Mammary epithelial cell (primary cell): ENCODE measurements at regions not wholly inside any gene's neighbourhood (a gene's known extent, or its start where the extent isn't known, plus 50 kb on each side); places are given as distances from the start of the nearest gene placed in this dataset.

Experiments used
- EZH2 ChIP-seq: IDR thresholded peaks from 2 replicates; pipeline ENCODE4 v1.6.1; 2012; ENCODE audit warnings: low read length, inconsistent platforms, borderline replicate concordance
- TF ChIP-seq, protein P1 (sequence below), 2 donors: IDR thresholded peaks in 1 of 2; conservative IDR thresholded peaks in 1 of 2; 2 replicates each; pipeline ENCODE4 v1.5.1; 2011 to 2012; ENCODE audit warnings: inconsistent platforms in 2 of 2, low read length in 2 of 2, mild to moderate bottlenecking in 2 of 2, control low read depth in 1 of 2, low read depth in 1 of 2; ENCODE audit not compliant: insufficient read depth in 1 of 2; ENCODE audit errors: extremely low read depth in 1 of 2

GRCh38 chr15:39270934-39271333, 309.9 kb upstream of the THBS1 start:
- TF ChIP-seq, protein P1, sequence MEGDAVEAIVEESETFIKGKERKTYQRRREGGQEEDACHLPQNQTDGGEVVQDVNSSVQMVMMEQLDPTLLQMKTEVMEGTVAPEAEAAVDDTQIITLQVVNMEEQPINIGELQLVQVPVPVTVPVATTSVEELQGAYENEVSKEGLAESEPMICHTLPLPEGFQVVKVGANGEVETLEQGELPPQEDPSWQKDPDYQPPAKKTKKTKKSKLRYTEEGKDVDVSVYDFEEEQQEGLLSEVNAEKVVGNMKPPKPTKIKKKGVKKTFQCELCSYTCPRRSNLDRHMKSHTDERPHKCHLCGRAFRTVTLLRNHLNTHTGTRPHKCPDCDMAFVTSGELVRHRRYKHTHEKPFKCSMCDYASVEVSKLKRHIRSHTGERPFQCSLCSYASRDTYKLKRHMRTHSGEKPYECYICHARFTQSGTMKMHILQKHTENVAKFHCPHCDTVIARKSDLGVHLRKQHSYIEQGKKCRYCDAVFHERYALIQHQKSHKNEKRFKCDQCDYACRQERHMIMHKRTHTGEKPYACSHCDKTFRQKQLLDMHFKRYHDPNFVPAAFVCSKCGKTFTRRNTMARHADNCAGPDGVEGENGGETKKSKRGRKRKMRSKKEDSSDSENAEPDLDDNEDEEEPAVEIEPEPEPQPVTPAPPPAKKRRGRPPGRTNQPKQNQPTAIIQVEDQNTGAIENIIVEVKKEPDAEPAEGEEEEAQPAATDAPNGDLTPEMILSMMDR (conservative IDR thresholded peaks at IDR 0.05 in 1 of 2, IDR thresholded peaks at IDR 0.05 in 1 of 2; ENCODE audit: extremely low read depth in 1 of 2, insufficient read depth in 1 of 2, low read depth in 1 of 2, low read length in 2 of 2): no peak
- TF ChIP-seq EZH2: no peak
